Glutamatergic neuron (in vitro differentiated cells): ENCODE measurements at regions not wholly inside any gene's neighbourhood (a gene's known extent, or its start where the extent isn't known, plus 50 kb on each side); places are given as distances from the start of the nearest gene placed in this dataset.

Source experiments
- DNase-seq: peaks from one replicate; pipeline ENCODE4 v3.0.0; 2022
- H3K27ac Mint-ChIP-seq: one replicate; pipeline ENCODE4 v1.8.0; 2020; ENCODE audit warnings: mild to moderate bottlenecking, mixed read lengths, inconsistent platforms; ENCODE audit not compliant: unreplicated experiment
- H3K27me3 Mint-ChIP-seq: one replicate; pipeline ENCODE4 v1.8.0; 2020; ENCODE audit warnings: mild to moderate bottlenecking, moderate library complexity, mixed read lengths, inconsistent platforms; ENCODE audit not compliant: unreplicated experiment
- H3K36me3 Mint-ChIP-seq: one replicate; pipeline ENCODE4 v1.8.0; 2020; ENCODE audit warnings: mild to moderate bottlenecking, mixed read lengths, inconsistent platforms; ENCODE audit not compliant: unreplicated experiment
- H3K4me1 Mint-ChIP-seq: one replicate; pipeline ENCODE4 v1.8.0; 2020; ENCODE audit warnings: mild to moderate bottlenecking, low read depth, mixed read lengths, inconsistent platforms; ENCODE audit not compliant: unreplicated experiment
- H3K4me3 Mint-ChIP-seq: one replicate; pipeline ENCODE4 v1.8.0; 2020; ENCODE audit warnings: mild to moderate bottlenecking, mixed read lengths, inconsistent platforms; ENCODE audit not compliant: unreplicated experiment
- H3K9me3 Mint-ChIP-seq: one replicate; pipeline ENCODE4 v1.8.0; 2020; ENCODE audit warnings: mild to moderate bottlenecking, moderate library complexity, mixed read lengths, inconsistent platforms; ENCODE audit not compliant: unreplicated experiment
- CTCF ChIP-seq: fragments of 200-600 bp; sonication (generic); IDR thresholded peaks from one replicate; pipeline ENCODE4 v1.5.0; 2021; ENCODE audit not compliant: partially characterized antibody, unreplicated experiment

DNA sequence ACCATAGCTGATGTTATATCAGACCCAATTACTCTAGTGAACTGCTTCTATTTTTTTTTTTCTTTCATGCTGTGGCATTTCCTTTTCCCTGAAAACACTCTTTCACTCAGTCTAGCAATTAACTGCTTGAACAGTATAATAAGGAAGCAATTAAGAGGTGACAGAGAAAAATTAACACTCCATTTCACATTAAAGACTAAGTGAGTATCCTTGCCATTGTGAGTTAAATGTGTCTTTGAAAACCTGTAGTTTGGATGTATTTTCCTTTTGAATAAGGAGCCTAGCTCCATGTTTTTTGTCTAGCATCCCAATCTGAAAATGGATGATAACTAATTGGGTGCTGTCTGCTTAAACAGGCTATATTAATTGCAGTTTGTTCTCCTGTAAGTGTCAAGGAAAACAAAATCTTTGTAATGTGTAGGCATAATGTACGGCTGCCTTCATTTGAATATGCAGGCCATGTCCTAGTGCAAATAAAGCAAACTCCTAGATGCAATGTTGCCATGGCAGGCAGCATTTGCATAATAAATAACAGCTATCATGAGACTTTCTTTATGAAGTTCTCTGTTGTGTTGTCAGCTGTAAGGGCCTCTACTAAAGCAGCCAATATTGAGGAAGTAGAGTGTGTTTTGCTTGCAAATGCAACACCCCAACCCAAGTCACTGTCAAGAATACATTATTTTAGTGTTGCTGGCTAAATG is 416.7 kb downstream of the ZIC3 start:
- H3K4me3 Mint-ChIP-seq = no peak overlapping the region
- H3K4me1 Mint-ChIP-seq = no peaks in the 10 kb centered on the region
- H3K27ac Mint-ChIP-seq = no peak overlapping the region
- no peak for TF ChIP-seq CTCF
- no peaks in the 10 kb centered on the region for H3K27me3 Mint-ChIP-seq
- DNase-seq = no peak
- no peaks in the 10 kb centered on the region for H3K36me3 Mint-ChIP-seq
- no peaks in the 10 kb centered on the region for H3K9me3 Mint-ChIP-seq

DNA sequence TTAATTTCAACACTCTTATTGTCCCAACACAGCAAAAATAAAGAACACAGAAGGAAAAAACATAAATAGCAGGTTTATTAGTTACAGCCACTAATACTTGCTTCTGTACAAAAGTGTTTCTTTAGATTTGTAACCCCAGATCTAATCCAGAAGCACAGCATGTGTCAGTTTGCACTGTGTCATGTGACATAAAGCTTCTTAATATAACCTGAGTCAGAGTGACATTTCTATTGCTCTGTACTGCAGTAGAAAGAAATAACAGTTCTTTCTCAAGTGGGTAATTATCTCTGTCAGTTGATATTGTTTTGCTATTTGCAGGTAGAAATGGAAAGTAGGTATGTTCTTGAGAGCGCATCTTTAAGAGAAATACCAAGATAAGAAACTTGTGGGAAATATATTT is 422.5 kb downstream of the ZIC3 start:
- Mint-ChIP-seq H3K4me3 (no peak overlapping the region), H3K4me1 (no peaks in the 10 kb centered on the region), H3K36me3 (no peaks in the 10 kb centered on the region), H3K9me3 (no peaks in the 10 kb centered on the region), H3K27ac (no peak overlapping the region), H3K27me3 (no peaks in the 10 kb centered on the region)
- DNase-seq = no peak
- TF ChIP-seq CTCF = no peak

DNA sequence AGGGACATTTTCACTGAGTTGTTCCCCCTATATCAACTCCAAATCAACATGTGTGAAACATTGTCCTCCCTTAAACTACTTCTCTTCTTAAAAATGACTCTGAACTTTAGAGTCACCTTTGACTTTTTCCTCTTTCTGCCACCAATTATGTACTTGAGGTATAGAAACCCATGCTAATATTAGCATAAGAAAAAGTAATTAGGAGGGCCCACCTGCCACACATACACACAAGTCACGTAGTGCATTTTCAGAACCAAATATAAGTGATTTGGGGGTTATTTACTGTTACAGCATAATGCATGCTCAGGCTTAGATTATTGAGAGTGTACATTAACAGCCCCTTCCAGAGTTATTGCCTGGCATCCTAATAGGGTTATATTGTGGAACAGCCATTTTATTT is 432.7 kb downstream of the ZIC3 start:
- Mint-ChIP-seq H3K9me3 (no peaks in the 10 kb centered on the region), H3K4me3 (no peak overlapping the region), H3K4me1 (no peaks in the 10 kb centered on the region), H3K27ac (no peak overlapping the region), H3K27me3 (peaks cover 2% of the 10 kb centered on the region), H3K36me3 (peaks cover 7% of the 10 kb centered on the region)
- no peak for DNase-seq
- TF ChIP-seq CTCF = no peak

GRCh38 chrX:137999071-137999470 is 433.1 kb downstream of the ZIC3 start:
- Mint-ChIP-seq H3K36me3 (peaks cover 7% of the 10 kb centered on the region), H3K4me3 (no peak overlapping the region), H3K27ac (no peak overlapping the region), H3K9me3 (no peaks in the 10 kb centered on the region), H3K4me1 (no peaks in the 10 kb centered on the region), H3K27me3 (peaks cover 2% of the 10 kb centered on the region)
- DNase-seq = no peak
- no peak for TF ChIP-seq CTCF

- H3K4me3 Mint-ChIP-seq = no peak overlapping the region
- TF ChIP-seq CTCF = no peak
- H3K27me3 Mint-ChIP-seq = peaks cover 2% of the 10 kb centered on the region
- no peaks in the 10 kb centered on the region for H3K4me1 Mint-ChIP-seq
- H3K9me3 Mint-ChIP-seq = no peaks in the 10 kb centered on the region
- no peak for DNase-seq
- no peak overlapping the region for H3K27ac Mint-ChIP-seq
- peaks cover 7% of the 10 kb centered on the region for H3K36me3 Mint-ChIP-seq
Observed at GRCh38 chrX:137999552-137999951, 433.6 kb downstream of the ZIC3 start.
